Esophagus (tissue), 2 donors: ENCODE measurements at regions not wholly inside any gene's neighbourhood (a gene's known extent, or its start where the extent isn't known, plus 50 kb on each side); places are given as distances from the start of the nearest gene placed in this dataset.
"Not testable (repeated sequence)": the region's sequence is repeated elsewhere in the genome, so short reads cannot be mapped to it uniquely, and the experiment has no call there.

Experiments
- H3K27ac ChIP-seq, 2 donors: one replicate each; pipeline ENCODE4 v1.5.1; 2013; ENCODE audit warnings: low read depth in 2 of 2, mild to moderate bottlenecking in 2 of 2, inconsistent platforms in 1 of 2, low read length in 1 of 2, moderate library complexity in 1 of 2
- H3K27me3 ChIP-seq, 2 donors: one replicate each; pipeline ENCODE4 v1.6.1; 2013; ENCODE audit warnings: low read length in 2 of 2, control low read depth in 1 of 2, mild to moderate bottlenecking in 1 of 2; ENCODE audit not compliant: insufficient read depth in 2 of 2, control insufficient read depth in 1 of 2
- H3K36me3 ChIP-seq, 2 donors: one replicate each; pipeline ENCODE4 v1.6.1; 2013; ENCODE audit warnings: low read length in 1 of 2; ENCODE audit not compliant: control insufficient read depth in 2 of 2, insufficient read depth in 2 of 2
- H3K4me1 ChIP-seq, 2 donors: one replicate each; pipeline ENCODE4 v1.6.1; 2013; ENCODE audit warnings: low read length in 1 of 2; ENCODE audit not compliant: control insufficient read depth in 2 of 2, insufficient read depth in 2 of 2
- H3K4me3 ChIP-seq, 2 donors: one replicate each; pipeline ENCODE4 v1.5.1; 2013; ENCODE audit warnings: low read length in 2 of 2, mild to moderate bottlenecking in 2 of 2, low read depth in 1 of 2, moderate library complexity in 1 of 2
- H3K9me3 ChIP-seq, 2 donors: one replicate each; pipeline ENCODE4 v1.6.1; 2013; ENCODE audit warnings: mild to moderate bottlenecking in 2 of 2, low read depth in 1 of 2, low read length in 1 of 2, moderate library complexity in 1 of 2; ENCODE audit not compliant: control insufficient read depth in 2 of 2, insufficient read depth in 1 of 2
- WGBS, 2 donors: extraction: QIAGEN DNeasy Blood & Tissue Kit; methylation state at CpG; one replicate each; pipeline ENCODE4 v1.1.7; 2013; 5-methylcytosine and 5-hydroxymethylcytosine counted together
- donor health status: healthy with polysubstance abuse.
- donor health status: Bipolar disorder and iron deficiency.

- Histone ChIP-seq H3K9me3 (no peaks in the 10 kb centered on the region), H3K27ac (no peak overlapping the region), H3K4me1 (no peaks in the 10 kb centered on the region), H3K36me3 (no peaks in the 10 kb centered on the region), H3K27me3 (no peaks in the 10 kb centered on the region), H3K4me3 (no peak overlapping the region)
- WGBS, 2 donors, result 84 to 88% methylated on average over 3 of the region's 3 CpGs
Observed at GRCh38 chr10:21047511-21047910, 150.4 kb upstream of the NEBL start.

- no peaks in the 10 kb centered on the region for H3K27me3 ChIP-seq
- H3K4me1 ChIP-seq, result no peaks in the 10 kb centered on the region
- no peak overlapping the region for H3K27ac ChIP-seq
- H3K4me3 ChIP-seq, result no peak overlapping the region
- no peaks in the 10 kb centered on the region for H3K9me3 ChIP-seq
- no peaks in the 10 kb centered on the region for H3K36me3 ChIP-seq
Observed at GRCh38 chr10:21047096-21047495, 150.0 kb upstream of the NEBL start.

- Histone ChIP-seq H3K4me3 (no peak overlapping the region), H3K27me3 (no peaks in the 10 kb centered on the region), H3K4me1 (no peaks in the 10 kb centered on the region), H3K27ac (no peak overlapping the region), H3K9me3 (no peaks in the 10 kb centered on the region), H3K36me3 (no peaks in the 10 kb centered on the region)
- WGBS, 2 donors, result 86 to 90% methylated on average over 4 of the region's 4 CpGs
Observed at GRCh38 chr10:21043044-21043443, 145.9 kb upstream of the NEBL start.

GRCh38 chr10:21042536-21042935, 145.4 kb upstream of the NEBL start:
- Histone ChIP-seq H3K9me3 (no peaks in the 10 kb centered on the region), H3K27me3 (no peaks in the 10 kb centered on the region), H3K4me1 (no peaks in the 10 kb centered on the region), H3K4me3 (no peak overlapping the region), H3K27ac (no peak overlapping the region), H3K36me3 (no peaks in the 10 kb centered on the region)
- 72 to 83% methylated on average over 1 of the region's 1 CpG for WGBS, 2 donors

DNA sequence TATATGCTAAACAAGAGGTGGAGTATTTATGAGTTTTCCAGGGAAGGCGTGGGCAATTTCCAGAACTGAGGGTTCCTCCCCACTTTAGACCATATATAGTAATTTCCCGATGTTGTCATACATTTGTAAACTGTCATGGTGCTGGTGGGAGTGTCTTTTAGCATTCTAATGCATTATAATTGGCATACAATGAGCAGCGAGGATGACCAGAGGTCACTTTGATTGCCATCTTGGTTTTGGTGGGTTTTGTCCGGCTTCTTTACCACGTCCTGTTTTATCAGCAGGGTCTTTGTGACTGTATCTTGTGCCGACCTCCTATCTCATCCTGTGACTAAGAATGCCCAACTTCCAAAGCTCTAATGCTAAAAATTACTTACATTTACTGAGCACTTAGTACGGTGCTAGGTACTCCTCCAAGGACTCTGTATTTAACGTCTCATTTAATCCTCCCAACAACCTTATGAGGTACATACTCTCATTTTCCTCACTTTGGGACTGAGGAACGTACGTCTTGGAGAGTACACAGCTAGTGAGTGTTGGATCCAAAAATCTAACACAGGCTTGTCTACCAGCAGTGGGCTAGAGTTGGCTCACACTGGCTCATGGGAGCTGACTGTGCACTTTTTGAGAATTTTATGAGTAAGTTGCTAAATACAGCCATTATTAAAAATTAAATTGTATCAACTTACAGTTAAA, 144.8 kb upstream of the NEBL start:
- H3K27ac ChIP-seq, result no peak overlapping the region
- H3K9me3 ChIP-seq, result no peaks in the 10 kb centered on the region
- no peaks in the 10 kb centered on the region for H3K36me3 ChIP-seq
- 88 to 90% methylated on average over 10 of the region's 10 CpGs for WGBS, 2 donors
- H3K4me3 ChIP-seq, result no peak overlapping the region
- no peaks in the 10 kb centered on the region for H3K4me1 ChIP-seq
- no peaks in the 10 kb centered on the region for H3K27me3 ChIP-seq

GRCh38 chr10:21039721-21040120, 142.6 kb upstream of the NEBL start:
- no peak overlapping the region for H3K4me3 ChIP-seq
- H3K36me3 ChIP-seq, result no peaks in the 10 kb centered on the region
- no peak overlapping the region for H3K27ac ChIP-seq
- 85 to 89% methylated on average over 3 of the region's 3 CpGs for WGBS, 2 donors
- no peaks in the 10 kb centered on the region for H3K27me3 ChIP-seq
- no peaks in the 10 kb centered on the region for H3K4me1 ChIP-seq
- no peaks in the 10 kb centered on the region for H3K9me3 ChIP-seq

- no peaks in the 10 kb centered on the region for H3K4me1 ChIP-seq
- no peaks in the 10 kb centered on the region for H3K36me3 ChIP-seq
- H3K27me3 ChIP-seq, result no peaks in the 10 kb centered on the region
- 69 to 70% methylated on average over 5 of the region's 5 CpGs for WGBS, 2 donors
- no peak overlapping the region for H3K4me3 ChIP-seq
- H3K27ac ChIP-seq, result no peak overlapping the region
- H3K9me3 ChIP-seq, result no peaks in the 10 kb centered on the region
Observed at GRCh38 chr10:21036757-21037156, 139.6 kb upstream of the NEBL start.

- H3K27me3 ChIP-seq, H3K36me3 ChIP-seq, H3K4me3 ChIP-seq, H3K27ac ChIP-seq, H3K9me3 ChIP-seq, H3K4me1 ChIP-seq: not testable (repeated sequence)
- WGBS, 2 donors, result 97 to 98% methylated on average over 3 of the region's 3 CpGs
Observed at GRCh38 chr10:21034770-21035169, 137.7 kb upstream of the NEBL start.

DNA sequence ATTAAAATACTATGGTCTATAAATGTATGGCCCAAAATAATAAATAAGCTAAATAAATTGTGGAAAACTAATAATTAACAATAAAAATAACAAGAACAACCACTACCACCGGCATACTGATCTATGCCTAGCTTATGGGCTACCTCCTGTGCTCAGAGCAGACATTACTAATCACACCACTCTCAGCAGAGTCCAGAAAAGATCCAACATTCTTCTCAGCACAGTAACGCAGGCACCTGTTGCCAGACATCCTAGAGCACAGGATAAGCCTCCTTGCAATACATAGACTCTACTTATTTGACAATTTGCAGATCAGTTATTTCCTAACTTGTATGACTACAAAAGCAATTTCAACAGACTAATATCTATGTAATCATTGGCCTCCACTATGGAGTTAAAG, 137.1 kb upstream of the NEBL start:
- Histone ChIP-seq H3K4me1 (no peaks in the 10 kb centered on the region), H3K4me3 (no peak overlapping the region), H3K27me3 (no peaks in the 10 kb centered on the region), H3K27ac (no peak overlapping the region), H3K9me3 (peaks cover 0 to 2% of the 10 kb centered on the region in 2 donors), H3K36me3 (no peaks in the 10 kb centered on the region)
- 63 to 79% methylated on average over 2 of the region's 2 CpGs for WGBS, 2 donors

DNA sequence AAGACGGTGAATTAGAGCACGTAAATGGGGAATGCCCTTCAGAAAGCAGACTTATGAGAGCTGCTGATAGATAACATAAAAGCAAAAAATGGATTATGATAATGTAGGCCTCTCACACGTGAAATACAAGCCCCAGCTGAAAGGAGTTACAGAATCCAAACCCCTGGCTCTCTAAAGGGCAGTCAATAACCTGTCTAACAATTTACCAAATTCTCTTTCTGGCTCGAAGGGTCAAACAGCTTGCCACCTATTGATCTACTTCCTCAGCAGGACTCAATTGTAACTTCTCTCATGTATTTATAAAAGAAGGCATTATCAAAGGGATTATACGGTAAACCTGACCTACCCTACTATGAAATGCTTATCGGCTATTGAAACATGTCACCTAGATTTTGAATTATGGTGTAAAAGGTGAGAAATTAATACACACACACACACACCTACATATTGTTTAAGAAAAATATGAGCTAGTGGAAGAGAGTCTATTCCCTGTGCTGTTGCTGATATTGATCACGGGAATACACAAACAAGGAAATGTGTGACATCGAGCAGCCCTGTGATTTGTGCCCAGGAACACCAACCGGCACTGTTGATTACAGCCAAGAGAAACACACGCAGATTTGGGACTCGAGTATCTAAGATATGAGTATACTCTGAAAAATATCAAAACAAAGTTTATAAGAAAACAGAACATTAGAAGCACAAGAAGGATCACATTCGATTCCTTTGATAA, 135.6 kb upstream of the NEBL start:
- Histone ChIP-seq H3K27me3 (no peaks in the 10 kb centered on the region), H3K4me1 (no peaks in the 10 kb centered on the region), H3K36me3 (no peaks in the 10 kb centered on the region), H3K9me3 (peaks cover 0 to 2% of the 10 kb centered on the region in 2 donors), H3K27ac (no peak overlapping the region), H3K4me3 (no peak overlapping the region)
- 68 to 74% methylated on average over 12 of the region's 12 CpGs for WGBS, 2 donors
